RWPE2 (cell line): ENCODE measurements at regions not wholly inside any gene's neighbourhood (a gene's known extent, or its start where the extent isn't known, plus 50 kb on each side); places are given as distances from the start of the nearest gene placed in this dataset.

ENCODE experiments used
- ATAC-seq: fragments of 200-7000 bp; cut with Tn5 transposase; 3 replicates; pipeline ENCODE4 v1.9.1; 2021; ENCODE audit warnings: low read depth
- DNase-seq: peaks from one replicate; pipeline ENCODE4 v3.0.0-alpha.2; 2020; ENCODE audit warnings: low spot score
- H3K27ac ChIP-seq: fragments of 450-650 bp; 2 replicates; pipeline ENCODE4 v1.5.1; 2017; ENCODE audit warnings: mild to moderate bottlenecking; ENCODE audit not compliant: poor library complexity, severe bottlenecking
- H3K27me3 ChIP-seq: fragments of 250-450 bp; sonication (Bioruptor Pico); 2 replicates; pipeline ENCODE4 v1.5.1; 2021; ENCODE audit warnings: mild to moderate bottlenecking, moderate library complexity; ENCODE audit not compliant: insufficient read depth, poor library complexity, severe bottlenecking
- H3K36me3 ChIP-seq: fragments of 250-450 bp; sonication (Bioruptor Pico); 2 replicates; pipeline ENCODE4 v1.5.1; 2020; ENCODE audit warnings: low read depth, mild to moderate bottlenecking, moderate library complexity
- H3K4me1 ChIP-seq: fragments of 250-450 bp; sonication (Bioruptor Pico); 2 replicates; pipeline ENCODE4 v1.5.1; 2021; ENCODE audit warnings: mild to moderate bottlenecking, moderate library complexity; ENCODE audit not compliant: insufficient read depth, poor library complexity, severe bottlenecking
- H3K4me3 ChIP-seq: fragments of 250-450 bp; sonication (Bioruptor Pico); 2 replicates; pipeline ENCODE4 v1.5.1; 2021; ENCODE audit warnings: mild to moderate bottlenecking, moderate library complexity; ENCODE audit not compliant: severe bottlenecking
- H3K9me3 ChIP-seq: fragments of 250-450 bp; sonication (Bioruptor Pico); 2 replicates; pipeline ENCODE4 v1.5.1; 2021; ENCODE audit warnings: mild to moderate bottlenecking, moderate library complexity; ENCODE audit not compliant: severe bottlenecking
- CTCF ChIP-seq: fragments of 450-650 bp; IDR thresholded peaks from one replicate; pipeline ENCODE4 v1.5.1; 2017; ENCODE audit warnings: mild to moderate bottlenecking, moderate library complexity; ENCODE audit not compliant: poor library complexity, severe bottlenecking

GRCh38 chr6:138609801-138610430, 110.6 kb upstream of the NHSL1 start:
- Histone ChIP-seq H3K4me1 (no peaks in the 10 kb centered on the region), H3K27ac (no peak overlapping the region), H3K9me3 (no peaks in the 10 kb centered on the region), H3K36me3 (no peaks in the 10 kb centered on the region), H3K4me3 (no peak overlapping the region), H3K27me3 (no peaks in the 10 kb centered on the region)
- ATAC-seq (no peak), DNase-seq (no peak)
- TF ChIP-seq CTCF: no peak

- H3K4me3 ChIP-seq: no peak overlapping the region
- H3K4me1 ChIP-seq: no peaks in the 10 kb centered on the region
- H3K27me3 ChIP-seq: no peaks in the 10 kb centered on the region
- no peak overlapping the region for H3K27ac ChIP-seq
- H3K36me3 ChIP-seq: no peaks in the 10 kb centered on the region
- H3K9me3 ChIP-seq: no peaks in the 10 kb centered on the region
- no peak for TF ChIP-seq CTCF
- no peak for DNase-seq
- ATAC-seq: no peak
Measured at GRCh38 chr6:138610816-138611215, 111.5 kb upstream of the NHSL1 start.

GRCh38 chr6:138614151-138614550, 114.9 kb upstream of the NHSL1 start:
- DNase-seq (no peak), ATAC-seq (no peak)
- no peak for TF ChIP-seq CTCF
- Histone ChIP-seq H3K4me3 (no peak overlapping the region), H3K36me3 (peaks cover 5% of the 10 kb centered on the region; the same call in 1 of the 2 replicates), H3K9me3 (no peaks in the 10 kb centered on the region), H3K27ac (no peak overlapping the region), H3K27me3 (no peaks in the 10 kb centered on the region), H3K4me1 (no peaks in the 10 kb centered on the region)

GRCh38 chr6:138618168-138618567, 118.9 kb upstream of the NHSL1 start:
- DNase-seq: no peak
- H3K27ac ChIP-seq: no peak overlapping the region
- no peak for TF ChIP-seq CTCF
- H3K27me3 ChIP-seq: no peaks in the 10 kb centered on the region
- H3K4me3 ChIP-seq: no peak overlapping the region
- no peak for ATAC-seq
- no peaks in the 10 kb centered on the region for H3K9me3 ChIP-seq
- H3K36me3 ChIP-seq: peaks cover 5% of the 10 kb centered on the region; the same call in 1 of the 2 replicates
- peaks cover 9% of the 10 kb centered on the region for H3K4me1 ChIP-seq

GRCh38 chr6:138620630-138621029, 121.3 kb upstream of the NHSL1 start:
- Histone ChIP-seq H3K4me1 (peaks cover 14% of the 10 kb centered on the region), H3K36me3 (peaks cover 5% of the 10 kb centered on the region; the same call in 1 of the 2 replicates), H3K27ac (no peak overlapping the region), H3K4me3 (no peak overlapping the region), H3K9me3 (no peaks in the 10 kb centered on the region), H3K27me3 (no peaks in the 10 kb centered on the region)
- no peak for DNase-seq
- ATAC-seq: no peak
- TF ChIP-seq CTCF: no peak
